ENCODE measurements at regions not wholly inside any gene's neighbourhood (a gene's known extent, or its start where the extent isn't known, plus 50 kb on each side); places are given as distances from the start of the nearest gene placed in this dataset.

- TF ChIP-seq CTCF (conservative IDR thresholded peaks at IDR 0.05; ENCODE audit: low read length) (no peak), EZH2phosphoT487 (IDR thresholded peaks at IDR 0.05; ENCODE audit: borderline replicate concordance) (no peak)
Observed at GRCh38 chr1:63009421-63009820, 225.5 kb downstream of the ATG4C start.
